Neuron (in vitro differentiated cells): ENCODE measurements at regions not wholly inside any gene's neighbourhood (a gene's known extent, or its start where the extent isn't known, plus 50 kb on each side); places are given as distances from the start of the nearest gene placed in this dataset.

Experiments used
- H2AFZ ChIP-seq: one replicate; pipeline ENCODE4 v1.6.1; 2013; ENCODE audit warnings: low read depth, mild to moderate bottlenecking, inconsistent platforms, low read length, moderate library complexity
- H3K27me3 ChIP-seq: one replicate; pipeline ENCODE4 v1.6.1; 2013; ENCODE audit warnings: low read length; ENCODE audit not compliant: insufficient read depth
- H3K36me3 ChIP-seq: one replicate; pipeline ENCODE4 v1.6.1; 2013; ENCODE audit warnings: low read length; ENCODE audit not compliant: insufficient read depth
- H3K4me1 ChIP-seq: one replicate; pipeline ENCODE4 v1.6.1; 2013; ENCODE audit warnings: low read length; ENCODE audit not compliant: insufficient read depth
- H3K4me3 ChIP-seq: 2 replicates; pipeline ENCODE4 v1.5.1; 2013; ENCODE audit warnings: mild to moderate bottlenecking, low read length, moderate library complexity
- H3K9me3 ChIP-seq: one replicate; pipeline ENCODE4 v1.6.1; 2013; ENCODE audit warnings: low read length

GRCh38 chr15:70407955-70408354 is 310.2 kb upstream of the TLE3 start:
- no peaks in the 10 kb centered on the region for H3K27me3 ChIP-seq
- no peak overlapping the region for H3K4me3 ChIP-seq
- no peaks in the 10 kb centered on the region for H3K36me3 ChIP-seq
- H3K9me3 ChIP-seq: no peaks in the 10 kb centered on the region
- peaks cover 7% of the 10 kb centered on the region for H3K4me1 ChIP-seq
- no peak overlapping the region for H2AFZ ChIP-seq

- H3K4me3 ChIP-seq: no peak overlapping the region
- no peaks in the 10 kb centered on the region for H3K36me3 ChIP-seq
- H3K27me3 ChIP-seq: no peaks in the 10 kb centered on the region
- peaks cover 7% of the 10 kb centered on the region for H3K4me1 ChIP-seq
- H2AFZ ChIP-seq: no peak overlapping the region
- no peaks in the 10 kb centered on the region for H3K9me3 ChIP-seq
Observed at GRCh38 chr15:70407336-70407670, 309.6 kb upstream of the TLE3 start.

GRCh38 chr15:70406617-70407335 is 309.1 kb upstream of the TLE3 start:
- Histone ChIP-seq H3K4me1 (peaks cover 7% of the 10 kb centered on the region), H2AFZ (no peak overlapping the region), H3K9me3 (no peaks in the 10 kb centered on the region), H3K27me3 (peaks cover 3% of the 10 kb centered on the region), H3K36me3 (no peaks in the 10 kb centered on the region), H3K4me3 (no peak overlapping the region)

GRCh38 chr15:70401709-70402108 is 304.0 kb upstream of the TLE3 start:
- no peak overlapping the region for H3K4me3 ChIP-seq
- H3K36me3 ChIP-seq: no peaks in the 10 kb centered on the region
- H3K4me1 ChIP-seq: peaks cover 6% of the 10 kb centered on the region
- H2AFZ ChIP-seq: no peak overlapping the region
- H3K9me3 ChIP-seq: no peaks in the 10 kb centered on the region
- peaks cover 3% of the 10 kb centered on the region for H3K27me3 ChIP-seq

GRCh38 chr15:70400766-70401541 is 303.2 kb upstream of the TLE3 start:
- H3K27me3 ChIP-seq: peaks cover 3% of the 10 kb centered on the region
- no peak overlapping the region for H2AFZ ChIP-seq
- H3K4me3 ChIP-seq: no peak overlapping the region
- no peaks in the 10 kb centered on the region for H3K36me3 ChIP-seq
- H3K4me1 ChIP-seq: no peaks in the 10 kb centered on the region
- no peaks in the 10 kb centered on the region for H3K9me3 ChIP-seq

- no peaks in the 10 kb centered on the region for H3K9me3 ChIP-seq
- peaks cover 5% of the 10 kb centered on the region for H3K27me3 ChIP-seq
- H3K4me3 ChIP-seq: no peak overlapping the region
- no peak overlapping the region for H2AFZ ChIP-seq
- no peaks in the 10 kb centered on the region for H3K4me1 ChIP-seq
- no peaks in the 10 kb centered on the region for H3K36me3 ChIP-seq
Observed at GRCh38 chr15:70399204-70399603, 301.5 kb upstream of the TLE3 start.

GRCh38 chr15:70398694-70399093 is 301.0 kb upstream of the TLE3 start:
- no peak overlapping the region for H3K4me3 ChIP-seq
- H3K27me3 ChIP-seq: peaks cover 5% of the 10 kb centered on the region

GRCh38 chr15:70396807-70397206 is 299.1 kb upstream of the TLE3 start:
- Histone ChIP-seq H3K36me3 (no peaks in the 10 kb centered on the region), H3K27me3 (peaks cover 2% of the 10 kb centered on the region)

More at GRCh38 chr15:70398694-70399093, 301.0 kb upstream of the TLE3 start:
- Histone ChIP-seq H3K4me1 (no peaks in the 10 kb centered on the region), H3K9me3 (no peaks in the 10 kb centered on the region), H2AFZ (no peak overlapping the region), H3K36me3 (no peaks in the 10 kb centered on the region)

GRCh38 chr15:70395164-70395563 is 297.4 kb upstream of the TLE3 start:
- no peaks in the 10 kb centered on the region for H3K36me3 ChIP-seq
- H3K9me3 ChIP-seq: no peaks in the 10 kb centered on the region
- no peaks in the 10 kb centered on the region for H3K4me1 ChIP-seq
- H3K27me3 ChIP-seq: peaks cover 2% of the 10 kb centered on the region
- no peak overlapping the region for H3K4me3 ChIP-seq
- no peak overlapping the region for H2AFZ ChIP-seq

More at GRCh38 chr15:70396807-70397206, 299.1 kb upstream of the TLE3 start:
- no peak overlapping the region for H3K4me3 ChIP-seq
- no peak overlapping the region for H2AFZ ChIP-seq
- H3K4me1 ChIP-seq: no peaks in the 10 kb centered on the region
- H3K9me3 ChIP-seq: no peaks in the 10 kb centered on the region

GRCh38 chr15:70390723-70391122 is 293.0 kb upstream of the TLE3 start:
- Histone ChIP-seq H2AFZ (no peak overlapping the region), H3K36me3 (no peaks in the 10 kb centered on the region)

GRCh38 chr15:70387993-70388392 is 290.3 kb upstream of the TLE3 start:
- no peaks in the 10 kb centered on the region for H3K4me1 ChIP-seq
- H3K27me3 ChIP-seq: no peaks in the 10 kb centered on the region
- H3K4me3 ChIP-seq: no peak overlapping the region
- no peak overlapping the region for H2AFZ ChIP-seq
- no peaks in the 10 kb centered on the region for H3K9me3 ChIP-seq
- H3K36me3 ChIP-seq: no peaks in the 10 kb centered on the region

More at GRCh38 chr15:70390723-70391122, 293.0 kb upstream of the TLE3 start:
- Histone ChIP-seq H3K9me3 (no peaks in the 10 kb centered on the region), H3K27me3 (peaks cover 2% of the 10 kb centered on the region), H3K4me3 (no peak overlapping the region), H3K4me1 (no peaks in the 10 kb centered on the region)

GRCh38 chr15:70387081-70387480 is 289.4 kb upstream of the TLE3 start:
- Histone ChIP-seq H3K4me1 (no peaks in the 10 kb centered on the region), H3K27me3 (no peaks in the 10 kb centered on the region), H3K36me3 (no peaks in the 10 kb centered on the region), H3K9me3 (no peaks in the 10 kb centered on the region), H3K4me3 (no peak overlapping the region), H2AFZ (no peak overlapping the region)

GRCh38 chr15:70385711-70386110 is 288.0 kb upstream of the TLE3 start:
- no peaks in the 10 kb centered on the region for H3K27me3 ChIP-seq
- H2AFZ ChIP-seq: no peak overlapping the region
- H3K4me1 ChIP-seq: no peaks in the 10 kb centered on the region
- no peaks in the 10 kb centered on the region for H3K36me3 ChIP-seq
- H3K9me3 ChIP-seq: no peaks in the 10 kb centered on the region
- H3K4me3 ChIP-seq: no peak overlapping the region
